Tibial artery (tissue), 4 donors: ENCODE measurements at regions not wholly inside any gene's neighbourhood (a gene's known extent, or its start where the extent isn't known, plus 50 kb on each side); places are given as distances from the start of the nearest gene placed in this dataset.
A peak's percentile ranks its signal among the peaks of the same experiment; 100 is the strongest.
"Not testable (repeated sequence)": the region's sequence is repeated elsewhere in the genome, so short reads cannot be mapped to it uniquely, and the experiment has no call there.

Experiments
- DNase-seq, 2 donors: peaks; one replicate each; pipeline ENCODE4 v3.0.0-alpha.2; 2019
- H3K27ac ChIP-seq, 2 donors: fragments of 200-600 bp; sonication (generic) in 1 of 2; 1 replicate in 1 of 2; 2 replicates in 1 of 2; pipeline ENCODE4 v1.5.1; 2018 to 2019; ENCODE audit warnings: mild to moderate bottlenecking in 1 of 2
- H3K27me3 ChIP-seq, 2 donors: fragments of 200-600 bp; sonication (generic) in 1 of 2; one replicate each; pipeline versions ENCODE4 v1.5.1 to v1.6.0; 2016 to 2019
- H3K36me3 ChIP-seq, 3 donors: fragments of 200-600 bp; sonication (generic) in 2 of 3; one replicate each; pipeline ENCODE4 v1.5.1; 2016 to 2019; ENCODE audit warnings: mild to moderate bottlenecking in 2 of 3
- H3K4me1 ChIP-seq, 4 donors: fragments of 200-600 bp; sonication (generic) in 2 of 4; 1 replicate in 3 of 4; 2 replicates in 1 of 4; pipeline ENCODE4 v1.5.1; 2016 to 2019
- H3K4me3 ChIP-seq, 2 donors: fragments of 200-600 bp; sonication (generic) in 1 of 2; 1 replicate in 1 of 2; 2 replicates in 1 of 2; pipeline ENCODE4 v1.5.1; 2018 to 2019; ENCODE audit warnings: mild to moderate bottlenecking in 2 of 2
- H3K9me3 ChIP-seq, 3 donors: fragments of 200-600 bp; sonication (generic) in 1 of 3; one replicate each; pipeline ENCODE4 v1.5.1; 2016 to 2019
- intact Hi-C: fragments of 100-400 bp; cut with DNase I; formaldehyde crosslinking; loops from one replicate; pipeline ENCODE4 v1.15.0; 2023; ENCODE audit warnings: low total_unique reads

DNA sequence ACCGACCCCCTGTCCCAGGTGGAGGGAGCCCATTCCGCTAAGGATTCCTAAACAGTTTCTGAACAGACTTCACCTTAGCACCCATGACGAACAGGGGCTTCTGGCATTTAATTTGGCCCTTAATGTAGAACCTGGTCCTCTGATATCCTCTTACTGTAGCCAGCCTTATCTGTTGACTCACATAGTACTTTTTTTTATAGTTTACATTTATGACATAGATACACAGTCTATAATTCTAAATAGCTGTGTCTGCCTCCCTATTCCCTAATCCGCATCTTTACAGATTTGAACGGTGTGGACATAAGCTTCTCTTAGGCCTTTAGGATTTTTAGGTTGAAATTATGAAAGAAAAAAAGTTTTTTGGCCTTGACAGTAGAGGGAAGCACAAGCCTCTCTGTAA lies 104.9 kb downstream of the TBC1D26 start:
- H3K4me3 ChIP-seq, H3K4me1 ChIP-seq, intact Hi-C loops, H3K27ac ChIP-seq, H3K9me3 ChIP-seq, DNase-seq, H3K27me3 ChIP-seq, H3K36me3 ChIP-seq: not testable (repeated sequence)

- H3K27me3 ChIP-seq, intact Hi-C loops, H3K36me3 ChIP-seq, DNase-seq, H3K9me3 ChIP-seq, H3K4me1 ChIP-seq, H3K4me3 ChIP-seq, H3K27ac ChIP-seq: not testable (repeated sequence)
Observed at GRCh38 chr17:15847447-15848229, 97.3 kb upstream of the ADORA2B start.

DNA sequence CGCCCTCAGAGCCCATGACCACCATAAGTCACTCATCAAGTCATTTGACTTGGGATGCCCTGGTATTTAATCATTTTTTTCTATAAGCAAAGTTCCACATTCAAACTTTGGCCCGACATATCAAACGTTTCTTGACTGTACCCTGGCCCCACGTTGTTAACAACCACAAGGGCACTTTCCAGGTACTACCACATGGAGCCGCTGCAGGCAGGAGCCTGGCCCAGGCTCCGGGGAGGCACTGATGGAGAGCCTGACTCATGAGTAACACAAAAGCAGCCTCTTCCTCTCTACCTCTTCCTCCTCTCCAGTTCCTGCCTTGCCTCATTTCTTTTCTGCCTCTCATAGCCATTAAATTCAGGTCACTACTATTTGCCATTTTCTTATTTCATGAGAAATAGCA lies 95.9 kb upstream of the ADORA2B start:
- H3K27me3 ChIP-seq, H3K4me3 ChIP-seq, H3K36me3 ChIP-seq, intact Hi-C loops, H3K27ac ChIP-seq, H3K4me1 ChIP-seq, H3K9me3 ChIP-seq: not testable (repeated sequence)
- peak in 1 of 2 donors; percentile 33 for DNase-seq

GRCh38 chr17:15850071-15850470 lies 94.9 kb upstream of the ADORA2B start:
- H3K4me3 ChIP-seq, H3K27me3 ChIP-seq, H3K27ac ChIP-seq, H3K4me1 ChIP-seq, H3K9me3 ChIP-seq, intact Hi-C loops, H3K36me3 ChIP-seq, DNase-seq: not testable (repeated sequence)

DNA sequence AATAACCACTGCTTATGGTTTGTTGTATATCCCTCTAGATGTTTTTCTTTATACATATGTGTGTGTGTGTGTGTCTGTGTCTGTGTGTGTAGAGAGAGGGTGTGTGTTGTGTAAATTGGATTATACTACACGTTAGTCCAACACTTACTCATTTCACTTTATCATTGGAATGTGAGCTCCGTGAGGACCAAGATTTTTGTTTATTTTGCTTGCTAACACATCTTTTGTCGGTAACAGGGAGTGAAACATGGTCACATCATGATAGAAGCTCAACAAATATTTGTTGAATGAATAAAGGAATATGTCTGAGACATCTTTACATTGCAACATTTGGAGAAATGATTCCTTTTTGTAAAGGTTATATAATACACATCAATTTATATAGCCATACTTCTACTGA lies 94.2 kb upstream of the ADORA2B start:
- H3K4me1 ChIP-seq, H3K27me3 ChIP-seq, H3K9me3 ChIP-seq, DNase-seq, intact Hi-C loops, H3K4me3 ChIP-seq, H3K36me3 ChIP-seq, H3K27ac ChIP-seq: not testable (repeated sequence)

DNA sequence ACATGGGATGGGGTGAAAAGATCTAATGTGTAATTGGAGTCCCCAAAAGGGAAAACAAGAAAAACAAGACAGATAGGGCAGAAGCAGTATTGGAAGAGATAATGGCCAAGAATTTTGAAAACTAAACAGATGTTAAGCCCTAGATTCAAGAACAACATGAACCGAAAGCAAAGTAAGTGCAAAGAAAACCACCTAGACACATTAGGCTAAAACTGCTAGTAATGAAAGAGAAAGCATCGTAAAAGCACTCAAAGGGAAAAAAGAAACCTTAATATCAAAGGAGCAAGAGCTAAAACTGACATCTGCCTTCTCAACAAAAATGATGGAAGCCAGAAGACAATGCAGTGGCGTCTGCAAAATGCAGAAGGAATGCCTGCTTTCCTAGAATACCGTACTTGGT lies 92.1 kb upstream of the ADORA2B start:
- intact Hi-C loops, H3K27ac ChIP-seq, H3K27me3 ChIP-seq, H3K4me3 ChIP-seq, H3K9me3 ChIP-seq, DNase-seq, H3K36me3 ChIP-seq, H3K4me1 ChIP-seq: not testable (repeated sequence)

GRCh38 chr17:15856191-15856590 lies 88.7 kb upstream of the ADORA2B start:
- H3K9me3 ChIP-seq, H3K36me3 ChIP-seq, H3K27me3 ChIP-seq, H3K27ac ChIP-seq, H3K4me1 ChIP-seq, DNase-seq, H3K4me3 ChIP-seq, intact Hi-C loops: not testable (repeated sequence)

GRCh38 chr17:15856745-15857144 lies 88.2 kb upstream of the ADORA2B start:
- H3K9me3 ChIP-seq, H3K27ac ChIP-seq, DNase-seq, H3K4me3 ChIP-seq, H3K27me3 ChIP-seq, H3K36me3 ChIP-seq, H3K4me1 ChIP-seq, intact Hi-C loops: not testable (repeated sequence)

DNA sequence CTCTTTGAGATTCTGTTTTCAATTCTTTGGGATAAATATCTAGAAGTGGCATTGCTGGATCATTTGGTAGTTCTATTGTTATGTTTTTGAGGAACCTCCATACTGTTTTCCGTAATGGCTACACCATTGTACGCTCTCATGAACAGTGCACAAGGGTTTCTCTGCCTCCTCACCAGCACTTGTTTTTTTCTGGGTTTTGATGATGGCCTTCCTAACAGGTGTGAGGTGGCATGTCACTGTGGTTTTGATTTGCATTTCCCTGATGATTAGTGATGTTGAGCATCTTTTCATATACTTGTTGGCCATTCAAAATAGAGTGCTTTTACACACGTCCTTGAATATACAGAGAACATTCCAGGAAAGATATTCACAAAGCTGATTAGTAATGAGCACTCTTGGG lies 86.8 kb upstream of the ADORA2B start:
- H3K27ac ChIP-seq, H3K36me3 ChIP-seq, intact Hi-C loops, H3K4me3 ChIP-seq, DNase-seq, H3K4me1 ChIP-seq, H3K27me3 ChIP-seq, H3K9me3 ChIP-seq: not testable (repeated sequence)

GRCh38 chr17:15860774-15861173 lies 84.2 kb upstream of the ADORA2B start:
- intact Hi-C loops, H3K4me1 ChIP-seq, H3K36me3 ChIP-seq, H3K4me3 ChIP-seq, H3K27me3 ChIP-seq, DNase-seq, H3K27ac ChIP-seq, H3K9me3 ChIP-seq: not testable (repeated sequence)

GRCh38 chr17:15864061-15864460 lies 80.9 kb upstream of the ADORA2B start:
- H3K27ac ChIP-seq, H3K4me1 ChIP-seq, intact Hi-C loops, H3K9me3 ChIP-seq, H3K4me3 ChIP-seq, DNase-seq, H3K36me3 ChIP-seq, H3K27me3 ChIP-seq: not testable (repeated sequence)

GRCh38 chr17:15864472-15864871 lies 80.5 kb upstream of the ADORA2B start:
- H3K9me3 ChIP-seq, H3K27me3 ChIP-seq, intact Hi-C loops, H3K27ac ChIP-seq, H3K36me3 ChIP-seq, H3K4me1 ChIP-seq, H3K4me3 ChIP-seq, DNase-seq: not testable (repeated sequence)

DNA sequence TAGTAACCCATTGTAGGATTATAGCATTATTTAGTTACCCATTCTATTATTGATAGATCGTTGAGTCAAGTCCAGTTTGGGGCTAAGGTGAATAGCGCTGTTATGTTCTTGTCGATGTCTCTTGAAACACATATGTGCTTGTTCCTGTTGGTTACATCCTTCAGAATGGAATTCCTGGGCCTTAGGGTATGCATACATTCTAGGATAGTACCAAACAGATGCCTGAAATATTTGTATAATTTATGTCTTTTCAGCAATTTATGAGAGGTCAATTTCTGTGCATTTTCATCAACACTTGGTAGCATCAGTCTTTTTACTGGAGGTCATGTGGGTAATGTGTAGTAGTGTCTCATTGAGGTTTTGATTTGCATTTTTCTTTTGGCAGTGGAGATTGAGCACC lies 78.9 kb upstream of the ADORA2B start:
- intact Hi-C loops, DNase-seq, H3K27ac ChIP-seq, H3K9me3 ChIP-seq, H3K4me3 ChIP-seq, H3K27me3 ChIP-seq, H3K4me1 ChIP-seq, H3K36me3 ChIP-seq: not testable (repeated sequence)

DNA sequence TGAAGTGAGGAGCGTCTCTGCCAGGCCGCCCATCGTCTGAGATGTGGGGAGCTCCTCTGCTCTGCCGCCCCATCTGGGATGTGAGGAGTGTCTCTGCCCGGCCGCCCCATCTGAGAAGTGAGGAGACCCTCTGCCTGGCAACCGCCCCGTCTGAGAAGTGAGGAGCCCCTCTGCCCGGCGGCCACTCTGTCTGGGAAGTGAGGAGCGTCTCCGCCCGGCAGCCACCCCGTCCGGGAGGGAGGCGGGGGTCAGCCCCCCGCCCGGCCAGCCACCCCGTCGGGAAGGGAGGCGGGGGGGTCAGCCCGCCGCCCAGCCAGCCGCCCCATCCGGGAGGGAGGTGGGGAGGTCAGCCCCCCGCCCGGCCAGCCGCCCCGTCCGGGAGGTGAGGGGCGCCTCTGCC lies 77.6 kb upstream of the ADORA2B start:
- intact Hi-C loops, H3K27me3 ChIP-seq, H3K36me3 ChIP-seq, H3K4me3 ChIP-seq, H3K27ac ChIP-seq, H3K4me1 ChIP-seq, DNase-seq, H3K9me3 ChIP-seq: not testable (repeated sequence)

DNA sequence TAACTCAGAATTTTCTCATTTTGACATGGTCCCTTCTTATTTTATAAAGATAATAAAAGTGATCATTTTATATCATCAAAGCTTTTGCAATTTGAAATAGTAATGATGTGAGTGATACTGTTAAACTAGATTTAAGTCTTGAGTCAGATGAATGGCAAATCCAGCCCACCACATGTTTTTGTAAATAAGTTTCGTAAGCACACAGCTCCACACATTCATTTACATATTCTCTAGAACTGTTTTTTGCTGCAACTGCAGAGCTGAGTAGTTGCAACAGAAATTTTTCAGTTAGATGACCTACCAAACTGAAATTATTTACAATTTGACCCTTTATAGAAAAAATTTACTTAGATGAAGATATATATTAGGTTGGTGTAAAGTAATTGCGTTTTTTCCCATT lies 75.1 kb upstream of the ADORA2B start:
- H3K4me3 ChIP-seq, H3K36me3 ChIP-seq, intact Hi-C loops, H3K27me3 ChIP-seq, H3K9me3 ChIP-seq, H3K4me1 ChIP-seq, DNase-seq, H3K27ac ChIP-seq: not testable (repeated sequence)
